ENCODE measurements at regions not wholly inside any gene's neighbourhood (a gene's known extent, or its start where the extent isn't known, plus 50 kb on each side); places are given as distances from the start of the nearest gene placed in this dataset.
"Not testable (repeated sequence)": the region's sequence is repeated elsewhere in the genome, so short reads cannot be mapped to it uniquely, and the experiment has no call there.

- DNase-seq: no peak
Observed at GRCh38 chr11:23893126-23893525, 603.7 kb upstream of the LUZP2 start.

DNA sequence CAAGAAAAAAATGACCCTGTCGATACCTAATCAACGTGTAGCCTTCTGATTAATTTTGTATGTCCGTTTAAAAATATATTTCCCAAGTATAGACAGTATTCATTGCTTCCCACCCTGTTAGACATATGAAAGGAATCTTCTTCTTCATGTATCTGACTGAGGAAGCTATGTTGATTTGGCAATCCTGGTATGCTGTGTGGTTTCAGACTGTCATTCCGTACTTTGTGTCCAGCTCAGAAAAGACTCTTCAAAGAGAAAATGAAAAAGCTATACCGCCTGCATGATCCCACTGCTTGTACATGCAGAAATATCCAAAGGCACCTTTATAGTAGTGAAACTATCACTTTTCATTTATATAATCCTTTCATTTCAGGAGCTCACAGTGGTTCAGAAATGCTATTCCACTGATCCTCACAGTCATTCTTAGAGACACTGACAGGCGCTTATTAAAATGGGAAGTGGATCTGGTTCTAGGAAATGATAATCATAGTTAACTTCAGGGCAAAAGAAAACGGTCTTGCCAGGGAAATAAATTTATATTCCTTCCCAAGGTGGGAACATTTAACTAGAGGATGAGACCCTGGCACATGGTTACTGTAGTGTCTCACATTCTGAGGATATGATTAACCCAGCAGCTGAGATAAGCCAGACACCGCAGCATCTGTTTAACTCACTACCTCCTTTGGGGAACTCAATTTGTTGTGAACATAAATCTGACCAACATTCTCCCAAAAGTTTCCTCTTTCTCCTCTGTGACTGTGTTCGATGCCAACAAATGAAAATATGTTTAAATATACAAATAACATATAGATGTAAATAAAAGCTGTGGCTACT, 599.2 kb upstream of the LUZP2 start:
- no peak for DNase-seq

DNA sequence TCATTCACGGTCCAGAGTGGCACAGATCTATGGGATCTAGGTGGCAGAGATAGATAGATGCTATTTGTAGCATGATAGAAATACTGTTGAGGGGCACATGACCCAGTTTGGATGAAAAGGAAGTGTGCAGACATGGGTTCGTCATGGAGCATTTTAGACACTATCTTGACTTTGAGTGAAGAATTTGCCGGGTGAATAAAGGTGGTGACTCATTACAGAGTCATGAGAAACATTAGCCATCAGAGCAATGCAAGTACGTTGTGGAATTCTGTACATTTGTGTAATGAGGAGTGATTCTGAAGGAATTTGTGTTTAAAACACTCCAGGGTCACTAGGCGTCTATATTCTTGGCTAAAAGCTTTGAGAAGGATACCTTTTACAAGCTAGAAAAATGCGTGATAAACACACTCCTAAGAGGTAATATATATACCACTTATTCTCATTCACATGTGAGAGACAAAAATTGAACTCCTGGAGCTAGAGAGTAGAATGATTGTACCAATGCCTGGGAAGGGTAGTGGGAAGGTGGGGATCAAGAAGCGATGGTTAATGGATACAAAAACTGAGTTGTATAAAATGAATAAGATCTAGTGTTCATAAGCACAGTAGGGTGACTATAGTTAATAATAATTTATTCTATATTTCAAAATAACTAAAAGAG, 593.7 kb upstream of the LUZP2 start:
- DNase-seq: no peak

DNA sequence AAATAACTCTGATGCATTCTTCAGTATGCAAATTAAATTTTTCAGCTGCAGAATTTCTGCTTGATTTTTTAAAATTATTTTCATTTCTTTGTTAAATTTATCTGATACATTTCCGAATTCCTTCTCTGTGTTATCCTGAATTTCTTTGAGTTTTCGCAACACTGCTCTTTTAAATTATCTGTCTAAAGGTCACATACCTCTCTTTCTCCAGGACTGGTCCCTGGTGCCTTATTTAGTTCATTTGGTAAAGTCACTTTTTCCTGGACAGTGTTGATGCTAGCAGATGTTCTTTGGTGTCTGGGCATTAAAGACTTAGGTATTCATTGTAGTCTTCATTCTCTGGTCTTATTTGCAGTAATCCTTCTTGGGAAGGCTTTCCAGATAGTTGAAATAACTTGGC, 577.4 kb upstream of the LUZP2 start:
- DNase-seq: no peak

- DNase-seq: no peak
Observed at GRCh38 chr11:23923357-23923756, 573.5 kb upstream of the LUZP2 start.

DNA sequence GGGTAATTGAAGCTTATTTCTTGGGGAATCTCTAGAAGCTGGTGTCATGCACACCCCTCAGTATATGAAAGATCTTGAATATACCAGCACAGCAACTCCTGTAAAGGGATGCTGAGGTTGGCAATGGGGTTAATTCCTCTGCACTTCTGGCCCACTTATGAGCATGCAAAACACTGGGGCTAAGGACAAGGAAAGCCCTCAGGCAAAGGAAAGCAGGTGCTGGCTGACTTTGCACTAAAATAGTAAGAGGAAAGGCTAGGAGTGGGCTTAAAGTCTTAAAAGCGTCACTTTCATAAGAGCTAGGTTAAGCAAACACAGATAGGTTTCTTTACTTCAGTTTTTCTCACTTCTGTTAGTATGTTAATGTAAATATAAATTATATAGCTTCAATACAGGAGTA, 572.6 kb upstream of the LUZP2 start:
- no peak for DNase-seq

DNA sequence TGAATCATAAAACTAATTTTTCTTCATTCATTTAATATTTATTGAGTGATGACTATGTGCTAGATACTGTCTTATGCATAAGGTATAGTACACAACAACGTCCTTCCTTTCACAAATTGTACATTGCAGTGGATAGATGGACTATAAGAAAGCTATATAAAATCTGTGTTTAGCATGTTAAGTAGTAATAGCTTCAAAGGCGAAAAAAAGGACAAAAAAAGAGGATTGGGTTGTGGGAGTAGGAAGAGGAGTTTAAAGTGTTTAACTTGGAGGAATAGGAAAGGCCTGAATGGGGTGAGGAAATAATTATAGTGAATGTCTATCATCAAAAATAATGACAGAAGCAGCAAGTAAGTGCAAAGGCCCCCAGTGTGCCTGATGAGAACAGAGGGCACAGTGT, 565.4 kb upstream of the LUZP2 start:
- no peak for DNase-seq

- DNase-seq: no peak
Observed at GRCh38 chr11:23932485-23932898, 564.4 kb upstream of the LUZP2 start.

DNA sequence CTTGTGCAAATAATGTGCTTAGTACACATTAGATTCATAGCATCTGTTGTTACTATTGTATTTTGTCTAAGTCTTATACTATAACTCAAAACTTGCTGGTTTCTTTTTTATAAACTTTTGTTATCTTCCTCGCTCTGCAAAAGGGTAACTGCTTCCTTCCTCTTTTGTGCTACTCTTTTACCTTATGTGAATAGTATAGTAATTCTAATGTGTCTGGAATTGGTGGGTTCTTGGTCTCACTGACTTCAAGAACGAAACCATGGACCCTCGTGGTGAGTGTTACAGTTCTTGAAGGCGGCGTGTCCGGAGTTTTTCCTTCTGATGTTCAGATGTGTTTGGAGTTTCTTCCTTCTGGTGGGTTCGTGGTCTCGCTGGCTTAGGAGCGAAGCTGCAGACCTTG, 563.1 kb upstream of the LUZP2 start:
- DNase-seq: no peak

- DNase-seq: not testable (repeated sequence)
Observed at GRCh38 chr11:23934671-23935270, 562.1 kb upstream of the LUZP2 start.

GRCh38 chr11:23942117-23942815, 554.6 kb upstream of the LUZP2 start:
- not testable (repeated sequence) for DNase-seq

DNA sequence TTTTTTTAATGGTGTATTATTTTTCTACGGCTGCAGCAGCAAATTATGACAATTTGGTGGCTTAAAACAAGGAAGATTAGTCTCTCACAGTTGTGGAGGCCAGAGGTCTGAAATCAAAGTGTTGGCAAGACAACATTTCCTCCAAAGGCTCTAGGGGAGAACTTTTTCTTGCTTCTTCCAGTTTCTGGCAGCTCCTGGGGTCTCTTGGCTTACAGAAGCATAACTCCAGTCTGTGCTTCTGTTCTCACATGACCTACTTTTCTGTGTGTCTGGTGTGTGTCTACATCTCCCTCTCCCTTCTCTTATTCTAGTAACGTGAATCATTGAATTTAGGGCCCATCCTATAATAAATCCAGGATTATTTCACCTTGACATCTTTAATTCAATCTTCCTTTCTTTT, 551.9 kb upstream of the LUZP2 start:
- DNase-seq: no peak

DNA sequence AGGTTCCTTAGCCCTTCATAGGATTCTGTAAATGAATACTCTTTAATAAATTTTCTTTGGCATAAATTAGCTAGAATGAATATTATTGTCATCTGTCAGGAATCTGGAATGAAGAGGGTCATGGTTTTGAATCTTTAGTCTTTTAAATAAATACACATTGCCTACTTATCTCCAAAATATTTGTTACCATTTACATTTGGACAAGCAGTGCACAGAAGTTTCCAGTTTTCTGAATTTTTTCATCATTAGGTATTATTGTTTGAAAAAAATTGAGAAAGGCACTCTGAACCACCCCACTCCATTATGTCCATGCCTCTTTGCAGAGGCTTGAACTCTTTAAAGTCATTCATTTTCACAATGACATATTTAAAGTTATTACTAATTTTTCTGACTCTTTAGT, 549.0 kb upstream of the LUZP2 start:
- no peak for DNase-seq

DNA sequence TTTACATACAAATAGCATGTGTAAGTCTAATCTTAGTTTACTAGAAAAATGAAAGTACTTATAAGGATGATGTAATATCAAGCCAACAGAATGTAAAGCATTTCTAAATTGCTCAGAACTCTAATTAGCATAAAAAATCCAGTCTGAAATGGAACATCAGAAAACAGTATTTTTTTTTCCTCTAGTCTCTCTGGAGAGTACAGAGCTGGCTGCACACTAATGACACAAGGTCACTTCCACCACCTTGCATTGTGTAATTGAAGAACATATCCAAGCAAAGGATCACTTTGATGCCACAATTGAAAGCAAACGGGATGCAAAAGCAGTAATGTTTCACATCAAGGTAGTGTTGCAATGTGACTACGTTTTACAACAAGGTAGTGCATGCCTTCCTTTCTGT, 548.0 kb upstream of the LUZP2 start:
- DNase-seq: no peak

GRCh38 chr11:23953951-23954710, 542.7 kb upstream of the LUZP2 start:
- no peak for DNase-seq

- DNase-seq: no peak
Observed at GRCh38 chr11:23954730-23955129, 542.1 kb upstream of the LUZP2 start.

GRCh38 chr11:23956586-23956985, 540.3 kb upstream of the LUZP2 start:
- no peak for DNase-seq

GRCh38 chr11:23957314-23957713, 539.5 kb upstream of the LUZP2 start:
- no peak for DNase-seq

DNA sequence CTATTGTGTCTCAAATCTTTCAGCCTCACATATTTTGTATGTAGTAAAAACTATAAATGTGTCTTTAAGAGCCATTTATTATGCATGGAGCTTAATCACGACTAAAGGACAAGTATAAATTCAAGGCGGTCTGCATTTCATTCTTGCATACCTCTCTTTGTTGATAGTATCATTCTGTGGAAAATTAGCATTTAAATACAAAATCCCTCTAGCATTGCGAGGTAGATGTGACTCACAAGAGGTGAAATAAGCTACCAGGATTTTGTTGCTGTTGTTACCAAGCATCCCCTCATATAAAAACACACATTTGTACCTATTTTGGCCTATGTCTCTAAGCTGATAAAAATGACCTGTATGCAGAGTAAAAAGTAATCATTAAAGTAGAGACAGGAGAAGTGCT, 537.4 kb upstream of the LUZP2 start:
- no peak for DNase-seq

GRCh38 chr11:23961503-23962338, 535.1 kb upstream of the LUZP2 start:
- DNase-seq: no peak

GRCh38 chr11:23973244-23973643, 523.6 kb upstream of the LUZP2 start:
- DNase-seq: no peak

DNA sequence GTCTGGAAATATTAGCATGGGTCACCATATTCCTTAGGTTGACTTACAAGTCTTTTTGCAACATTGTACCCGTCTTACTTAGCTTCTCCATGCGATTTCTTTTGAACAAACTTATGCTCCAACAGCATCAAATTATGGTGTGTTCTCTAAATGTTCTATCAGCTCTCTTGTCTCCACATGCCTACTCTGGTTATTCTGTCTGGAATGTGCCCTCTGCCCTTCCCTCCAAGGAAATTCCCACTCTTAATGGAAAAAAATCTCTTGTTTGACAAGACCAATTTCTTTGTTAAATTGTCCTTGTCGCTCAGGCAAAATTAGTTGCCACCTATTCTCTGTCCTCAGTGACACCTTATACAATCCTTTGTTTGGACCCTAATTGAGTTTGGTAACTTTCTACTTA, 522.8 kb upstream of the LUZP2 start:
- DNase-seq: no peak

Data from CD4-positive, alpha-beta T cell treated with Interleukin-4 for 1 hour (primary cell).